Thyroid gland (tissue), 4 donors: ENCODE measurements at regions not wholly inside any gene's neighbourhood (a gene's known extent, or its start where the extent isn't known, plus 50 kb on each side); places are given as distances from the start of the nearest gene placed in this dataset.

ENCODE experiments used
- CTCF ChIP-seq, 6 experiments: fragments of 200-600 bp in 3 of 6; fragments of 450-650 bp in 3 of 6; sonication (generic) in 3 of 6; IDR thresholded peaks; one replicate each; pipeline ENCODE4 v1.5.1; 2016 to 2019; ENCODE audit warnings: antibody characterized with exemption in 6 of 6, mild to moderate bottlenecking in 2 of 6, inconsistent platforms in 1 of 6, moderate library complexity in 1 of 6
- POLR2A ChIP-seq, 2 donors: fragments of 450-650 bp; IDR thresholded peaks; one replicate each; pipeline ENCODE4 v1.6.1; 2017; ENCODE audit warnings: antibody characterized with exemption in 2 of 2, mild to moderate bottlenecking in 2 of 2, moderate library complexity in 1 of 2

DNA sequence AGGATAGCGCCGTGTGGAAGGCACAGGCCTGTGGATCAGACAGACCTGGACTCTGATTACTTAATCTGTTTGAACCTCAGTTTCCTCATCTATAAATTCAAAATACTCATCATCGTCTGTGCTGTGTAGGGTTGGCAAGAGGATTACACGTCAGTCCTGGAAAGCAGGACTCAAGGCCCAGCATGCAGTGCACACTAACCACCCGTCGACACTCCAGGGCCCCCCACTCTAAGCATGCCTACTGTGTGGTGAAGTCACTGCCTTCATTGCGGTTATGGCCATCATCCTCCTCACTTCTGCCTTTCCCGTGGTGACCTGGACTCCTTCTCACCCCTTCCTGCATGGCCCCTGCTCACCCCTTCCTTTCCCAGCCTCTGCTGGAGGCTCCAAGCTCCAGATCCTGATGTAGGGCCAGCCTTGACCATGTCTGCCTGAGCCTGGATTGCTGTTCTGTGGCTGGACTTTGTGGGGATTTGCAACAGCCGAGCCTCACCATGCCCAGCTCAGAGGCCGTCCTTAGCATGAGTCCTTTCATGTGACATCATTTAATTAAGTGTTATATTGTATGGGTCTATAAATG, 1158.0 kb downstream of the TBC1D22A start:
- TF ChIP-seq POLR2A (IDR thresholded peaks at IDR 0.05) (no peak), CTCF (IDR thresholded peaks at IDR 0.05) (no peak)
